ENCODE measurements at regions not wholly inside any gene's neighbourhood (a gene's known extent, or its start where the extent isn't known, plus 50 kb on each side); places are given as distances from the start of the nearest gene placed in this dataset.
"Not testable (repeated sequence)": the region's sequence is repeated elsewhere in the genome, so short reads cannot be mapped to it uniquely, and the experiment has no call there.

DNA sequence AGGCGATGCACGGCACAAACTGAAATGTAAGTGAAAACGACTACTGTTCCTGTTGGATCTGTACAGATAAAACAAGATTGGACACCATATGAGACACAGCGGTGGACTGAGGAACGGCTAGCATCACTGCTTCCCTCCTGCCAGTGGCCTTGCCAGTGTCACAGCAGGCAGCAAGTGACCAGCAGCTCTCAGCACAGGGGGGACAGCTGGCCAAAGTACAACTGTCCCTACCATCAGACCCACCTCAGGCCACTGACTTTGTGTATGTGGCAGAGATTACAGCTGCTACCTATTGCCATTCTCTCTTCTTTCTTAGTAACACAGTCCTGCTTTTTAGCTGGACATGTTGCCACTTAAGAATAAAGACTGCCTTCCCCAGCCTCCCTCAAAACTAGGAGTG is 80.0 kb upstream of the SLC66A3 start:
- DNase-seq: no peak

- no peak for DNase-seq
Observed at GRCh38 chr2:11077411-11077810, 77.9 kb upstream of the SLC66A3 start.

DNA sequence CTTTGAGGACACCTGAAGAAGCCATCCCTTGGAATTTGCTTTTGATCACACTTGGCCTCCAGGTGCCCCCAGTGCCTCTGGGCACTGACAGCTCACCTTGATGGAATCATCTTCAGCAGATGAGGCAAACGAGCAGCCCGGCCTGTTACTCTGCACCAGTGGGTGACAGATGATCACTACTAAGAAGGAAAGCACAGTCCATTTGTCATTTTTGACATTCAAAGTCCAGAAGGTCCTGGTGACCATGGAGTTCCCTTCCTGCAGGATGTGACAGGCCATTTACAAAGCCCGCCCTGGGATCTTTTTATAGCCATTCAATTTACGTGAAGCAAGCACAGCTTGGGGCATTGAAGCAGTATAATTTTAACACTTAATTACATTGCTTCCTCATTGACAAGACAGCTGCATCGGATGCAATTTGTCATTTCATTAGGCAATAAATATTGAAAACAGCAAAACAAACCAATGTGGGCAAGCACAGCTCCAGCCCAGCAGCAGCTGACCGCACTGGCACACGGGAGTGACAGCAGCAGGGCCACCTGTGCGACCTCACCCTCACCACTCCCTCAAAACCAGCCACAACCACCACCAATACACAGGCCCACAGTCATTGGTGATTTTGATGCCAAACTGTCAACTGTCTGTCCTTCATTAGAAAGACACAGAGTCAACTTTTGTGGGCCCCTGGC is 76.0 kb upstream of the SLC66A3 start:
- DNase-seq: peak; percentile 84

DNA sequence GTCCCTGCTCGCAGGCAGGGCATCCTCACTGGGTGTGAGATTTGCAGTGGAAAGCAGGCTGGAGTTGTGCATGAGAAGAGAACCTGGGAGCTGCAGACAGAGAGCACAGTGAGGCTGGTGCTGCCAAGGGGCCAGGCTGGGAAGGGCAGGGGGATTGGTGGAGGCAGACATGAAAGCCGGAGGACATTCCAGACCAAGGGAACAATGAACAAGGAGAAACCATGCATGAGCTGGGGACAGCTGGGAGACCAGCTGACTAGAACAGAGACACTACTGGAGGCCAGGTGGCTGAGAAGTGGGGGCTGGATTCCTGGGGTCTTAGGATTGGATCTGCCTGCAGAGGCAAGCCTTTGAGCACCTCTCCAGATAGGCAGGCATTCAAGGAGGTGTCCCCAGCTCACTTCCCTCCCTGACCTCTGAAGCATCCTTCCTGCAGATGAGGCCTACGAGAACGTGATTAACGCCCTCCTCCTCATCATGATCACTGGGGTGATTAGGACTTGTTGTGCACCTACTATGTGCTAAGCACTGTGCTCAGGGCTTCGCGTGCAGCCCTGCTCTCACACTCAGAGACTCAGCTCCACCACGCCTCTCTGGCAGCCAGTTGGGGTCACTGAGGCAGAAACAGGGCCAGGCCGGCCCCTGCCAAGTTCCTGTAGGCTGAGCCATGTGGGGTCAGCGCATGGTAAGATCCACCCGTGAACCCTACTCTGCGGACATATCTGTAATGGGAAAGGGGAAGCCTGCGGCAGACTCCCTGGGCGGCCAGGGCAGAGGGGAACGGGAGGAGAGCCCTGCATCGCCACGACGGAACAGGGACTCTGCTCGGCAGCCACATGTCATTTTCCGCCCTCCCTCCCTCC is 74.8 kb upstream of the SLC66A3 start:
- DNase-seq: no peak

DNA sequence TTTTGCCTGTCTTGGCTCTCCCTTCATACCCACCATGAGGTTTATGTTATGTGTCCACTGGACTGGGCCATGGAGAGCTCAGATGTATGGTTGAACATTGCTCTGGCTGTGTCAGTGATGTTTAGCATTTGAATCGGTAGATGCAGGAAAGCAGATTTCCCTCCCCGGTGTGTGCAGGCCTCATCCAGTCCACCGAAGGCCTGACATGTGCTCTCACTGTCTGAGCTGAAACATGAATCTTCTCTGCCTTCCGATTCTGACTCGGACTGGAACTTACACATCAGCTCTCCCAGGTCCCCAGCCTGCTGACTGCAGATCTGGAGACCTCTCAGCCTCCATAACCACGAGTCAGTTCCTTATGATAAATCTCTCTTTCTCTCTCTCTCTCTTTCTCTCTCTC is 72.4 kb upstream of the SLC66A3 start:
- no peak for DNase-seq

DNA sequence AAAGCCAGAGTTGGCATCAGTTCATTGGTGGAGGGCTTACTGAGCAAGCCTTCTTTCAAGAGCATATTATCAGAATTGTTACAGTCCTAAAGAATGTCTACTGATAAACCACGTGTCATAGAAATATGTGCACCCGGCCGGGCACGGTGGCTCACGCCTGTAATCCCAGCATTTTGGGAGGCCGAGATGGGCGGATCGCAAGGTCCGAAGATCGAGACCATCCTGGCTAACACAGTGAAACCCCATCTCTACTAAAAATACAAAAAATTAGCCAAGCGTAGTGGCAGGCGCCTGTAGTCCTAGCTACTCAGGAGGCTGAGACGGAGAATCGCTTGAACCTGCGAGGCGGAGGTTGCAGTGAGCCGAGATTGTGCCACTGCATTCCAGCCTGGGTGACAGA is 66.4 kb upstream of the SLC66A3 start:
- DNase-seq: not testable (repeated sequence)

DNA sequence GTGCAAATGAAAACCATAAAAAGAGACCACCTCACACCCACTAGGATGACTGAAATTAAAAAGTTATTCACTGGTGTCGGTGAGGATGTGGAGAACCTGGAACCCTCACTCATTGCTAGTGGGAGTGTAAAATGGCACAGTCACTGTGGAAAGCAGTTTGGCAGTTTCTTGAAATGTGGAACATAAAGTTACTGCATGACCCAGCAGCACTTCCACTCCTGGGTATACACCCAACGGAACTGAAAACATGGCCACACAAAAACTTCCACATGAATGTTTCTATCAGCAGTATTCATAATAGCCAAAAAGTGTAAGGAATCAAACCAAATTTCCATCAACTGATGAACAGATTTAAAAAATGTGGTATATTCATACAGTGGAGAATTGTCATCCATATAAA is 65.1 kb upstream of the SLC66A3 start:
- DNase-seq: no peak

DNA sequence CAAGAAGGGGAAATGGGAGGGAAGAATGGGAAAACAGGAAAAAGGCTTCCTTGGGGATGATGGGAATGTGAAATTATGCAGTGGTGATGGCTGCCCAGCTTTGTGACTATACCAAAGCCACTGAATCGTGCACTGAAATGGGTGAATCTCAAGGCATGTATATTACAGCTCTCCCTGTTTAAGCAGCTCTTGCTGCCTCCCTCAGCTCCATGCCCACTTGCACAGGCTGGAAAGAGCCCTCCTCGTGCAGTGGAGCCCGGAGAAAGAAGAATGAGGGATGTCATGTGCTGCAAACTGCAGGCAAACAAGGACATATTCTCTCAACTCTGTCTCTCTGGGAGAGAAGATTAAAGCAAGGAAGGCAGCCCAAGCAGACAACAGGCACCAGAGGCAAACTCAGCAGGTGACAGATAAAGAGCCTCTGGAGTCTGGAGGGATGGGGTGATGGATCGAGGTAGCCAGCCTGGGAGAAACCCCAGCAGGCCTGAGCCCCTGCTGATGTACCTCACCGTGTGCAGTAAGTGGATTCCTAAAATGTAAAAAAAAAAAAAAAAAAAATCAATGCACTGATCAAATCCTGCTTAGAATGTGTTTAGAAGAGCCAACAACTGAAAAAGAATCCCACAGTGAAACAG is 62.4 kb upstream of the SLC66A3 start:
- peak; percentile 35 for DNase-seq

DNA sequence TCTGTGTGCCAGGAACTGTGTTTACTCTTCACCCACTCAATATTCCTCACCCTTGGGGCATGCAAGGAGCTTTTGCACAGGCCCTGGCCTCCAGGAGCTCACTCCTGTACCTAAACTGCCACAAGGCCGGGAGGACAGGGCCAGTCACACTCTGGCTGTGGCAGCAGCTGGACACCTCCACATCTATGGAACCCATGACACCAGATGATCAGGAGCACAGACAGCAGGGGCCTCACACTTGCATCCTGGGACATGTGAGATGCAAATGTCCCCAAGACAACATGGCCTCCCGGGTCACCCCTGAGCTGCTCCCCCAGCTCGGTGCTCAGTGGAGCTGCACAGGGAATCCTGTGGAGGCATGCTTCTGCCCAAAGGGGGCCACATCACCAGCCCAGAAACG is 61.8 kb upstream of the SLC66A3 start:
- no peak for DNase-seq

DNA sequence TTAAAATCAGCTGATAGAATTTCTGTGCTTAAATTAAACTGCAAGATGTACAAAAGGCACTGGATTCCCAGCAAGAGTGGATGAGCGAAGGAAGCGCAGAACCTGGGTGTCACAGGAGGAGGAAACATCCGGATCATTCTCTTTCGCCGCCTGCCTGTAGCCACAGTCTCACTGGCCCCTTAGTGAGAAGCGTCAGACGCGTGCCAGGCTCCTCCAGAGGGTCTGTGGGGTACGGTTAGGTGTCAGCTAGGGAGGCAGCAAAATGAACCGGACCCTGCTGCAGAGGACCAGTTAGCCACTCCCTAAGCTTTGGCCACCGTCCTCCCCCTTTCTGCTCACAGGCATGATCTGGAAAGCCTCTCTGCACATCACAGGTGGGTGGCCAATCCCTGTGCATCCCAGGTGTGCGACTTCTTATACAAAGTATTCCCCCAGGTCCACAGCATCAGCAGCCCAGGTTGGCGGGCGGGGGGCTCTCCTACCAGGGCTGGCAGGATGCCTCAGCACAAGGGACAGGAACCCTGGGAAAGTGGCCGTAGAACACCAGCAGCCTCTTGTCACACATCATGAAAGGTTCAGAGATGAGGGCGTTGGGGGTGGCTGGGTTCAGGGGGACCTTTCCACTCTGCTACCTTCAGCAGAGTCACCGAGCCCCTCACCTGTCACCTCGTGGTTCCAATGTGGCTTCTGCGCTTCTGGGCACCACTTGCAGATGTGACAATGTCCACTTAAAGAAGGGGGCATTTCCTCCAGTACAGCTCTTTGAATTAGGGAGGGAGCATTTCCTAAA is 61.1 kb upstream of the SLC66A3 start:
- DNase-seq: no peak

DNA sequence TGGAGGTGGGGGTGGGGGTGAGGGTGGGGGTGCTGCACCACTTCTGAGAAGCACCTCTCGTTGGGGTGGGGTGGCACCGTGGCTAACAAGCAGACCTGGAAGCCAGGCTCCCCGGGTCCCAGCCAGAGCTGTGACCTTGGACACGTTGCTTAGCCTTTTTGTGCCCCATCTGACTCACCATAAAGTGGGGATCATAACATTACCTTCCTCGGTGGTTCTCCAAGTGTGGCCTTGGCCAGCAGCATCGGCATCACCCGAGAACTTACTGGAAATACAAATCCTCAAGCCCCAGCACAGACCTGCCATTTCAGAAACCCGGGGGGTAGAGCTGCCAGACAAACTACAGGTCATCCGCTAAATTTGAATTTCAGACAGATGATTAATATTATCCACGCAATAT is 58.7 kb upstream of the SLC66A3 start:
- no peak for DNase-seq

GRCh38 chr2:11097038-11097720 is 58.1 kb upstream of the SLC66A3 start:
- DNase-seq: no peak

DNA sequence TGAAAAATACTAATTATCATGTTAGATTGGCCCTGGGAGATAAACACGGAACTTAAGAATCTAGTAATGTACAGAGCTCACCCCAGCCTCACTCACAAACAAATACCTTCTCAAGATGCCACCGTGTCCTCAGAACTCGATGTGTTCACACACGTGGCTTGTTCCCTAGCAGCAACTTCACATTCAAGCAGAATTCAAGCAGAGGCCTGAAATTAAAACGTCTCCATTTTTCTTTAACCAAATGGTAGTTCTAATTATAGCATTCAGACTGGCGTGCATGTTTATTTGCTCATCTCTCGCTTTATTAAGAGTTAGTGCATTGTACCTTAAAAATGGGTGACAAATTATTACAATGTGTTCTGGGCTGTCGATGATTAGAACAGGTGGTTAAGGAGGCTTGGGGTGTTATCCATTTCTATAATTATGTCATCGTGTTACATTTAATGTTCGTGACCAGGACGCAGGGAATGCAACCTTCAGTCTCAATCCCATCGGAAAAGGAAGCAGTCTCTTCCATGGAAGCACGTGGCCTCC is 57.3 kb upstream of the SLC66A3 start:
- DNase-seq: peak; percentile 50

GRCh38 chr2:11099122-11100065 is 55.9 kb upstream of the SLC66A3 start:
- no peak for DNase-seq

- DNase-seq: no peak
Observed at GRCh38 chr2:11100130-11100529, 55.1 kb upstream of the SLC66A3 start.

GRCh38 chr2:11100976-11101375 is 54.3 kb upstream of the SLC66A3 start:
- no peak for DNase-seq

DNA sequence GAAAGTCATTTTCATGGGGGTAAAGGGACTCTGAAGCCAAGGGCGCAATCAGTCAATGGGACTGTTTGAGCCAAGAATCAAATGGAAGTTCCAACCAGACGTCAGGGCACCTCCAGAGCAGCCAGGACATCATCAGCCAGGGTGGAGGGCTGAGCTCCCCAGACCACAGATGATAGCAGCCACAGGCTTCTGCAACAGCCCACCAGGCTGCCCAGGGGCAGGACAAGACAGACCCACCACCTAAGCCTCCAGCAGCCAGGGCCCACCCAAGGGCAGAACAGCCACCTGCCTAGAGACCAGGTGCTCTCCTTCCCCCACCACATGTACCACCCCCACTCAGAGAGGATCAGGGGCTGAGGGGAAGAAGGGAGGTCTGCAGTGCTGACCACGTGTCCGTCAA is 53.8 kb upstream of the SLC66A3 start:
- no peak for DNase-seq

GRCh38 chr2:11102466-11102865 is 52.8 kb upstream of the SLC66A3 start:
- DNase-seq: no peak

DNA sequence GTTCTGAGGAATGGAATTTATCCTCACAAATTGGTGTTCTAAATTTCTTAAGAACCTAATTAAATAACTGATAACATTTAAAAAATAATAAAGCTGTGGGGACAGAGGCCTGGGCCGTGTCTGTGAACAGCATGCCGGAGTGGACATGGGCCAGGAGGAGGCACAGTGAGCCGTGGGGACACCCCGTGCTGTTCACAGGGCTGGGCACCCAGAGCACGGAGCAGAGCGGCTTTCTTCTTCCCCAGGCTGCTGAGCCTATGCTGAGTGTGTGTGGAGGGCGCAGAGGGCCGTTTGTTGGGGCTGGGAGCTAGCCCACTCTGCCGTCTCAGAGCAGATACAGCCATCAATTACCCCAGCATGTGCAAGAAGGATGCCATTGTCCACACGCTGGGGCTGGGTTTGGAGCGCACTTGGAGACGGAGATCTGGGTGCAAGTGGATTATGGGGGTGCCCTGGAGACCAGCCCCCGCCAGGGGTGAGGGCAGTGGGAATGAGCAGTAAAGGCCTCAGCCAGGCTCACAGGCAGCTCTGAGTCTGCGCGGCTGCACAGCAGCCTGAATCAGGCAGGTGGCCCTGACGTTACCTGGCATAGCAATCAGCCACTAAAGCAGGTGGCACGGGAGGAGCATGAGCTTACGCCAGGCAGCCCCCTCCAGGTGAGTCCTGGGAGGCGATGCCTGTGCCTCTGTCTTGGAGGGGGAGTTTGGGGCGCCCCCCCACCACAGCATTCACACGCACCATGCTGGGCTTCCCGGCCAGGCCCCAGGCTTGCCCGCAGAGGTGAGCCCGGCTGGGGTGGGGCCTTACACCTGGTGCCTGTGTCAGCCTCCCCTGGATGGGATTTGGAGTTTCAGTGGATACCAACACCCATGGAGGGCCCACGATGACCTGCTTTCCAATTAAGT is 52.1 kb upstream of the SLC66A3 start:
- peak; percentile 17 for DNase-seq

Data from NCI-H146 (cell line).